Uterus (tissue), 3 donors: ENCODE measurements at regions not wholly inside any gene's neighbourhood (a gene's known extent, or its start where the extent isn't known, plus 50 kb on each side); places are given as distances from the start of the nearest gene placed in this dataset.

Experiments
- DNase-seq, 2 donors: peaks; one replicate each; pipeline ENCODE4 v3.0.0-alpha.2; 2019 to 2020
- H3K27ac ChIP-seq, 2 donors: fragments of 200-600 bp; sonication (generic); 1 replicate in 1 of 2; 2 replicates in 1 of 2; pipeline ENCODE4 v1.5.1; 2016 to 2018
- H3K27me3 ChIP-seq, 2 donors: fragments of 200-600 bp; sonication (generic); one replicate each; pipeline ENCODE4 v1.5.1; 2018 to 2019; ENCODE audit warnings: control low read depth in 1 of 2
- H3K36me3 ChIP-seq, 2 donors: fragments of 200-600 bp; sonication (generic); one replicate each; pipeline ENCODE4 v1.5.1; 2019; ENCODE audit warnings: control low read depth in 1 of 2
- H3K4me1 ChIP-seq, 2 donors: fragments of 200-600 bp; sonication (generic); one replicate each; pipeline ENCODE4 v1.5.1; 2018 to 2019; ENCODE audit warnings: control low read depth in 1 of 2
- H3K4me3 ChIP-seq, 2 donors: fragments of 200-600 bp; sonication (generic); 1 replicate in 1 of 2; 2 replicates in 1 of 2; pipeline ENCODE4 v1.5.1; 2018 to 2019; ENCODE audit warnings: mild to moderate bottlenecking in 1 of 2
- H3K9me3 ChIP-seq, 2 donors: fragments of 200-600 bp; sonication (generic); one replicate each; pipeline ENCODE4 v1.5.1; 2019; ENCODE audit warnings: control low read depth in 1 of 2
- CTCF ChIP-seq, 4 experiments: fragments of 200-600 bp in 2 of 4; fragments of 450-650 bp in 2 of 4; sonication (generic) in 2 of 4; IDR thresholded peaks; one replicate each; pipeline ENCODE4 v1.5.1; 2016 to 2019; ENCODE audit warnings: antibody characterized with exemption in 4 of 4, mild to moderate bottlenecking in 2 of 4, moderate library complexity in 1 of 4
- POLR2A ChIP-seq, 2 donors: fragments of 450-650 bp; IDR thresholded peaks; one replicate each; pipeline ENCODE4 v1.6.1; 2016; ENCODE audit warnings: antibody characterized with exemption in 2 of 2, mild to moderate bottlenecking in 1 of 2, moderate library complexity in 1 of 2
- intact Hi-C: fragments of 100-400 bp; cut with DNase I; formaldehyde crosslinking; loops from one replicate; pipeline ENCODE4 v1.15.1; 2023; ENCODE audit warnings: low total_unique reads
- donor health status: DM: yes; HTN: yes; CAD: no.

- intact Hi-C loops: no loop called here
- DNase-seq: no peak
- no peak for TF ChIP-seq POLR2A (IDR thresholded peaks at IDR 0.05)
- TF ChIP-seq CTCF (IDR thresholded peaks at IDR 0.05): no peak
- Histone ChIP-seq H3K9me3 (no peaks in the 10 kb centered on the region), H3K27me3 (no peaks in the 10 kb centered on the region), H3K27ac (no peak overlapping the region), H3K36me3 (no peaks in the 10 kb centered on the region), H3K4me1 (no peaks in the 10 kb centered on the region), H3K4me3 (no peak overlapping the region)
These were observed 133.4 kb downstream of the JCAD start for GRCh38 chr10:29925771-29926692.

GRCh38 chr10:29924436-29924835, 134.9 kb downstream of the JCAD start:
- Histone ChIP-seq H3K36me3 (no peaks in the 10 kb centered on the region), H3K27ac (no peak overlapping the region), H3K4me1 (no peaks in the 10 kb centered on the region), H3K4me3 (no peak overlapping the region), H3K27me3 (no peaks in the 10 kb centered on the region), H3K9me3 (no peaks in the 10 kb centered on the region)
- DNase-seq: no peak
- intact Hi-C loops: no loop called here
- TF ChIP-seq POLR2A (IDR thresholded peaks at IDR 0.05) (no peak), CTCF (IDR thresholded peaks at IDR 0.05) (no peak)

GRCh38 chr10:29923416-29923965, 135.9 kb downstream of the JCAD start:
- no peak for DNase-seq
- Histone ChIP-seq H3K27ac (no peak overlapping the region), H3K4me3 (no peak overlapping the region), H3K36me3 (no peaks in the 10 kb centered on the region), H3K4me1 (no peaks in the 10 kb centered on the region), H3K9me3 (no peaks in the 10 kb centered on the region), H3K27me3 (no peaks in the 10 kb centered on the region)
- no peak for TF ChIP-seq CTCF (IDR thresholded peaks at IDR 0.05)
- no peak for TF ChIP-seq POLR2A (IDR thresholded peaks at IDR 0.05)
- intact Hi-C loops: no loop called here

- DNase-seq: no peak
- intact Hi-C loops: no loop called here
- no peaks in the 10 kb centered on the region for H3K27me3 ChIP-seq
- no peaks in the 10 kb centered on the region for H3K4me1 ChIP-seq
- no peak overlapping the region for H3K4me3 ChIP-seq
- H3K9me3 ChIP-seq: no peaks in the 10 kb centered on the region
- H3K27ac ChIP-seq: no peak overlapping the region
- H3K36me3 ChIP-seq: no peaks in the 10 kb centered on the region
- TF ChIP-seq CTCF (IDR thresholded peaks at IDR 0.05) (no peak), POLR2A (IDR thresholded peaks at IDR 0.05) (no peak)
These were observed 136.5 kb downstream of the JCAD start for GRCh38 chr10:29922892-29923291.

- no peak overlapping the region for H3K27ac ChIP-seq
- TF ChIP-seq CTCF (IDR thresholded peaks at IDR 0.05): no peak
- TF ChIP-seq POLR2A (IDR thresholded peaks at IDR 0.05): no peak
- intact Hi-C loops: no loop called here
These were observed 137.2 kb downstream of the JCAD start for GRCh38 chr10:29922226-29922625.

More at GRCh38 chr10:29922226-29922625, 137.2 kb downstream of the JCAD start:
- Histone ChIP-seq H3K9me3 (no peaks in the 10 kb centered on the region), H3K27me3 (no peaks in the 10 kb centered on the region), H3K4me1 (no peaks in the 10 kb centered on the region), H3K4me3 (no peak overlapping the region), H3K36me3 (no peaks in the 10 kb centered on the region)
- DNase-seq: no peak
